WERI-Rb-1 (cell line): ENCODE measurements at regions not wholly inside any gene's neighbourhood (a gene's known extent, or its start where the extent isn't known, plus 50 kb on each side); places are given as distances from the start of the nearest gene placed in this dataset.

ENCODE experiments used
- DNase-seq: peaks from one replicate; pipeline ENCODE4 v3.0.0-alpha.2; 2020
- H3K27ac ChIP-seq: fragments of 250-450 bp; sonication (Bioruptor Pico); 2 replicates; pipeline ENCODE4 v1.5.1; 2020; ENCODE audit warnings: mild to moderate bottlenecking, moderate library complexity
- H3K27me3 ChIP-seq: fragments of 250-450 bp; sonication (Bioruptor Pico); 2 replicates; pipeline ENCODE4 v1.5.1; 2021; ENCODE audit warnings: mild to moderate bottlenecking, low read depth, moderate library complexity; ENCODE audit not compliant: insufficient read depth, severe bottlenecking
- H3K36me3 ChIP-seq: fragments of 250-450 bp; sonication (Bioruptor Pico); 2 replicates; pipeline ENCODE4 v1.5.1; 2020; ENCODE audit warnings: mild to moderate bottlenecking, moderate library complexity
- H3K4me3 ChIP-seq: 2 replicates; pipeline ENCODE4 v1.5.1; 2011; ENCODE audit warnings: low read depth, mild to moderate bottlenecking, control low read depth, low read length
- H3K9me3 ChIP-seq: fragments of 250-450 bp; sonication (Bioruptor Pico); 2 replicates; pipeline ENCODE4 v1.5.1; 2021; ENCODE audit warnings: mild to moderate bottlenecking, moderate library complexity; ENCODE audit not compliant: severe bottlenecking
- CTCF ChIP-seq: IDR thresholded peaks from 2 replicates; pipeline ENCODE4 v1.5.1; 2011; ENCODE audit warnings: low read depth, mild to moderate bottlenecking, control low read depth, inconsistent platforms, low read length

- Histone ChIP-seq H3K27ac (no peak overlapping the region), H3K27me3 (no peaks in the 10 kb centered on the region), H3K9me3 (peaks cover 3% of the 10 kb centered on the region), H3K36me3 (no peaks in the 10 kb centered on the region), H3K4me3 (no peak overlapping the region)
- TF ChIP-seq CTCF: no peak
- no peak for DNase-seq
Measured at GRCh38 chr16:9495824-9496223, 404.4 kb downstream of the HAPSTR1 start.

DNA sequence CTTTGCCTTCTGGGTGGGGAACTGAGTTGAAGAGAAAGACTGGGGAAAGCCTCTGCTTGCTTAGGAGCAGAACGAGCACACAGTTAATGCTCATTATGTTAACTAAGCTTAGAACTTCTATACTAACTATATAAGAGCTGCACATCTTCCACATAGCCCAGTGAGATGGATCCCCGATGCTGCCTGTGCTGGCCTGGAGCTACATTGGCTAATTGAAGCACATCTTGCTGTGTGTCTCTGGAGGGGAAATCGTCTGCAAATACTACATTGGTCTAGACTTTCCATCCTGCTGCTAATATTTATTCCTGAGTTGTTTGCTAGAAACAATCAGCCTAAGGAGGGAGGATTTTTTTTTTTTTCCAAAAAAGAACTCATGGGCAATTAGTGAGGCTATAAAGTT lies 406.3 kb downstream of the HAPSTR1 start:
- H3K27me3 ChIP-seq: no peaks in the 10 kb centered on the region
- no peak for DNase-seq
- no peak for TF ChIP-seq CTCF

DNA sequence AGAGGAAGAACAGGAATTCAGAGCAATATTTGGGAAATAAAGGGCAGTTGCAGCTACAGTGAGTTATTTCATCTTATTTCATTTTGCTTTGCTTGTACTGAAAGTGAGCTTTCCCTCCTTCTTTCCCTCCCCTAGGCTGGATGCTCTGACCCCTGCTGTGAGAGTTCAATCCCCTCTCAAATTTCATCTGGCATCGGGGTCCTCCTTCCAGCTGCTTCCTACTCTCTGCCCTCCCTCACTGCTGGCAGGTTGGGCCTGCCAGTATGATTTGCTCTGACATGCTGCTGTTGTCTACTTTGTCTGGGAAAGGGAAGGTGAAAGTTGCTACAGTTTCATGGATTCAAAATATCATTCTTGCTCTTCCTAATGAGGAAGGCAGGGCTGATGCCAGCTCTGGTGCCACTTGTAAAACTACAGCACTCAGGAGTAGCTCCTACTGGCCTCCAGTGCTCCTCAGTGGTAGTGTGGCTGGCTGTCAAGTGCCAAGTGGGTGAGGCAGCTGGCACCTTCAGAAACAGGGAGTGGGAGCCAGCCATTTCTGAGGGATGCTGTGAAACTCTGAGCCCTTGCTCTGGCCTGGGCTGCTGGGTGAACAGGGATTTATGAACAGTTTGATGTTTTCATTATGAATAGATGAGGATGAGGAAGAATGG lies 408.6 kb downstream of the HAPSTR1 start:
- no peaks in the 10 kb centered on the region for H3K27me3 ChIP-seq
- H3K36me3 ChIP-seq: no peaks in the 10 kb centered on the region
- peaks cover 7% of the 10 kb centered on the region for H3K9me3 ChIP-seq
- no peak for TF ChIP-seq CTCF
- no peak overlapping the region for H3K4me3 ChIP-seq
- DNase-seq: peak; percentile 23
- no peak overlapping the region for H3K27ac ChIP-seq

More for the DNA sequence above, 406.3 kb downstream of the HAPSTR1 start:
- Histone ChIP-seq H3K9me3 (peaks cover 7% of the 10 kb centered on the region), H3K36me3 (no peaks in the 10 kb centered on the region), H3K27ac (no peak overlapping the region), H3K4me3 (no peak overlapping the region)

DNA sequence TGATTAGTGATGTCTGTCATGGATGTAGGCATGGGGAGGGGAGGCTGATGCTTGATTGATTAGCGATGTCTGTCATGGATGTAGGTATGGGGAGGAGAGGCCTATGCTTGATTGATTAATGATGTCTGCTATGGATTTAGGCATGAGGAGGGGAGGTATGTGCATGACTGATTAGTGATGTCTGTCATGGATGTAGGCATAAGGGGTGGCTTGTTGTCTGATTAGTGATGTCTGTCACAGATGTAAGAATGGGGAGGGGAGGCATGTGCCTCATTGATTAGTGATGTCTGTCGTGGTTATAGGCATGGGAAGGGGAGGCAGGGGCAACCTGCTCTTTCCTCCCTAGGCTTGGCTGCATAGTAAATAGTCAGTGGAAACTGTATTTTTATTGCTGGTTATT lies 409.4 kb downstream of the HAPSTR1 start:
- Histone ChIP-seq H3K9me3 (peaks cover 7% of the 10 kb centered on the region), H3K4me3 (no peak overlapping the region), H3K27ac (no peak overlapping the region), H3K36me3 (no peaks in the 10 kb centered on the region), H3K27me3 (no peaks in the 10 kb centered on the region)
- TF ChIP-seq CTCF: no peak
- no peak for DNase-seq

GRCh38 chr16:9503251-9503984 lies 412.0 kb downstream of the HAPSTR1 start:
- no peaks in the 10 kb centered on the region for H3K27me3 ChIP-seq
- H3K9me3 ChIP-seq: peaks cover 7% of the 10 kb centered on the region
- H3K27ac ChIP-seq: no peak overlapping the region
- no peak for DNase-seq
- no peak overlapping the region for H3K4me3 ChIP-seq
- H3K36me3 ChIP-seq: no peaks in the 10 kb centered on the region
- TF ChIP-seq CTCF: no peak
